Naive B cell (primary cell): ENCODE measurements at regions not wholly inside any gene's neighbourhood (a gene's known extent, or its start where the extent isn't known, plus 50 kb on each side); places are given as distances from the start of the nearest gene placed in this dataset.
A peak's percentile ranks its signal among the peaks of the same experiment; 100 is the strongest.

ENCODE experiments used
- ATAC-seq, 2 donors: fragments of 150-1000 bp; cut with Tn5 transposase; 2 replicates each; pipeline ENCODE4 v1.10.0; 2021; ENCODE audit warnings: low read depth in 2 of 2, mild to moderate bottlenecking in 2 of 2, moderate library complexity in 2 of 2
- DNase-seq: peaks from one replicate; pipeline ENCODE4 v3.0.0; 2022
- H3K27ac Mint-ChIP-seq, 6 donors: one replicate each; pipeline ENCODE4 v1.8.0; 2020 to 2022; ENCODE audit warnings: mild to moderate bottlenecking in 6 of 6, mixed read lengths in 6 of 6, moderate library complexity in 5 of 6, inconsistent platforms in 2 of 6
- H3K27me3 Mint-ChIP-seq, 3 donors: one replicate each; pipeline ENCODE4 v1.8.0; 2021 to 2022; ENCODE audit warnings: mixed read lengths in 3 of 3, mild to moderate bottlenecking in 1 of 3
- H3K36me3 Mint-ChIP-seq, 2 donors: one replicate each; pipeline ENCODE4 v1.8.0; 2020 to 2022; ENCODE audit warnings: mixed read lengths in 2 of 2, inconsistent platforms in 1 of 2, mild to moderate bottlenecking in 1 of 2
- H3K4me1 Mint-ChIP-seq, 3 donors: one replicate each; pipeline ENCODE4 v1.8.0; 2020 to 2022; ENCODE audit warnings: mixed read lengths in 3 of 3, inconsistent platforms in 1 of 3, mild to moderate bottlenecking in 1 of 3, moderate library complexity in 1 of 3
- H3K4me3 Mint-ChIP-seq, 8 donors: one replicate each; pipeline ENCODE4 v1.8.0; 2020 to 2022; ENCODE audit warnings: mild to moderate bottlenecking in 8 of 8, mixed read lengths in 8 of 8, moderate library complexity in 8 of 8, inconsistent platforms in 2 of 8
- H3K9me3 Mint-ChIP-seq, 7 donors: one replicate each; pipeline ENCODE4 v1.8.0; 2020 to 2022; ENCODE audit warnings: mixed read lengths in 7 of 7, mild to moderate bottlenecking in 5 of 7, inconsistent platforms in 2 of 7, moderate library complexity in 1 of 7

GRCh38 chr18:75638776-75639471 lies 211.4 kb upstream of the SMIM21 start:
- no peak for ATAC-seq
- Mint-ChIP-seq H3K36me3 (no peaks in the 10 kb centered on the region), H3K27ac (no peak overlapping the region), H3K4me1 (no peaks in the 10 kb centered on the region), H3K4me3 (no peak overlapping the region), H3K27me3 (no peaks in the 10 kb centered on the region), H3K9me3 (peaks cover 0 to 16% (median 3%) of the 10 kb centered on the region in 7 donors)
- no peak for DNase-seq

DNA sequence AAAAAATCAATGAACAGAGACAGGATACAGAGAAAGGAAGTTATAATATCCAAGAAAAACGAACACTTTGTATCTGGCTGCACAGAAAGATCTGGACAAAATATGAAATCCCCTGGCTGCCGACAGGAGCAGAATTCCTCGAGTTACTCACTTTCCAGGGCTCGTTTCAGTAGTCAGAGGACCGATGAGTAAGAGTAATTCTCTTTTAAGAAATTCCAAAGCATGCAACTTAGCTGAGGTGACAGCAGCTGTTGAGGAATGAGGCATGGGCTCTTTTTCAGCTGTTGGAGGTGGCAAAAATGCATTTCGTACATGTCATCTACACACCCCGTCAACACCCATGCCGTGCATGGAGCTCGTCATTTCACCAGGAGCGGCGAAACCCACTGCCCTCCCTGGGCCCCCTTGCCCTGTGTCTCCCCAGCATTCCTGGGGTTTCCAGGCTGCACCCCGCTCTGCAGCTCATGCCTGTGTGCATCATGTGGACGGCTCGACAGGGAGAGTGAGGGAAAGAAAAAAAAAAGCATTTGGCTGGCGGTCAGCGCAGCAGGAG lies 210.8 kb upstream of the SMIM21 start:
- no peaks in the 10 kb centered on the region for H3K36me3 Mint-ChIP-seq
- no peaks in the 10 kb centered on the region for H3K27me3 Mint-ChIP-seq
- H3K4me1 Mint-ChIP-seq = no peaks in the 10 kb centered on the region
- ATAC-seq = no peak
- DNase-seq = no peak
- no peak overlapping the region for H3K27ac Mint-ChIP-seq
- H3K4me3 Mint-ChIP-seq = peak overlapping the region in 1 of 8 donors; percentile 0
- peaks cover 0 to 16% (median 3%) of the 10 kb centered on the region in 7 donors for H3K9me3 Mint-ChIP-seq

GRCh38 chr18:75635096-75635495 lies 207.6 kb upstream of the SMIM21 start:
- Mint-ChIP-seq H3K9me3 (peaks cover 0 to 7% (median 3%) of the 10 kb centered on the region in 7 donors), H3K4me1 (no peaks in the 10 kb centered on the region), H3K27me3 (peaks cover 0 to 5% (median 0%) of the 10 kb centered on the region in 3 donors), H3K27ac (no peak overlapping the region), H3K36me3 (no peaks in the 10 kb centered on the region), H3K4me3 (no peak overlapping the region)
- no peak for DNase-seq
- no peak for ATAC-seq

DNA sequence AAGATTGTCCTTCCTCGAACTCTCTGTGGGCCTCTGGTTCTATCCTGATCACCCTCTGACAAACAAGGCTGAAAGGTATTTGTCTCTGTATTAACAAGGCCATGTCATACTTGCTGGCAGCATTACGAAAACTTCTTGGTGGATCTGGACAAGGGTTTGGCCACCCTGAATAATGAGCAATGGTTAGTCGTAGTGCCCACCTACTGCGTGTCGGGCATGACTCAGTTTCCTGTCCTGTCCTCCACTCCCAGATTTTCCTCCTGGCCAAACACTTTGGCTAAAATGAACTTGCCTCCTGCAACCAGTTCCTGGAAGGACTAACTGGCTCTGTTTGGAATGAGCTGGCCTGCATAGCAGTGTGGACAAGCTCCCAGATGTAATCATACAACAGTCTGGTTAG lies 198.5 kb upstream of the SMIM21 start:
- Mint-ChIP-seq H3K4me1 (no peaks in the 10 kb centered on the region), H3K27me3 (no peaks in the 10 kb centered on the region), H3K27ac (no peak overlapping the region), H3K9me3 (peaks cover 0 to 8% (median 0%) of the 10 kb centered on the region in 7 donors), H3K36me3 (no peaks in the 10 kb centered on the region), H3K4me3 (peak overlapping the region in 1 of 8 donors; percentile 30)
- ATAC-seq (no peak), DNase-seq (no peak)

GRCh38 chr18:75624869-75625268 lies 197.4 kb upstream of the SMIM21 start:
- Mint-ChIP-seq H3K27ac (no peak overlapping the region), H3K4me1 (no peaks in the 10 kb centered on the region), H3K4me3 (no peak overlapping the region), H3K27me3 (no peaks in the 10 kb centered on the region), H3K36me3 (no peaks in the 10 kb centered on the region), H3K9me3 (peaks cover 0 to 8% (median 5%) of the 10 kb centered on the region in 7 donors)
- ATAC-seq (no peak), DNase-seq (no peak)

DNA sequence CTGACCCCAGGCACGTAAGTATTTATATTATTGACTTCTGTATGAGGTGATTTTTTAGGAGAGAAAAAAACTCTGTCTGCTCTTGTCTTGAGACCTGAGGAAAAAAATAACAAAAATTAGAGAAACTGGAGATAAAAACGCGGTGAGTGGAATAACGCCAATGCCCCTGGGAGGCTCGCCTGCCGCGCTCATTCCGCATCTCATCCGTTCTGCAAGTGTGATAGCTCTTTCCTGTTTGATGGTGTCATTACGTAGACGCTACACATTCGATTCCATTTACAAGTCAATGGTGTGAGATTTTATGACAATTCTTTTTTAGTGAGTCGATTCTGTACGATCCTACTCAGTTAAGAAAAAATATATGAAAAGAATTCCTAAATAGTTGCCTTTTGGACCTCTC lies 194.3 kb upstream of the SMIM21 start:
- H3K36me3 Mint-ChIP-seq = no peaks in the 10 kb centered on the region
- H3K27me3 Mint-ChIP-seq = peaks cover 0 to 2% (median 0%) of the 10 kb centered on the region in 3 donors
- no peak overlapping the region for H3K4me3 Mint-ChIP-seq
- H3K9me3 Mint-ChIP-seq = peaks cover 0 to 12% (median 5%) of the 10 kb centered on the region in 7 donors
- H3K4me1 Mint-ChIP-seq = no peaks in the 10 kb centered on the region
- H3K27ac Mint-ChIP-seq = peak overlapping the region in 1 of 6 donors; percentile 3
- DNase-seq (no peak), ATAC-seq (no peak)

DNA sequence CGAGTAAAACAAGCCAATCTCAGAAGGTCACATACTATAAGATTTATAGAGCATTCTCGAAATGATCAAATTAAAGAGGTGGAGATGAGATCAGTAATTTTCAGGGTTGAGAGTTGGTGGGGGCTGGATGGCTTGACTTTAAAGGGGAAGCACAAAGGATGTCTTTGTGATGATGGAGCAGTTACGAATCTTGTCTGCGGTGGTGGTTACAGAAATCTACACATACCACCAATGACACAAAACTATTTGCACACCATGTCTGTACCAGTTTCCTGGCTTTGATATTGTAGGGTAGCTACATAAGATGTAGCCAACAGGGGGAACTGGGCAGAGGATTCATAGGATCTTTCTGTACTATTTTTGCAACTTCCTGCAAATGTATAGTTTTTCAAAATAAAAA lies 190.6 kb upstream of the SMIM21 start:
- no peak for DNase-seq
- H3K9me3 Mint-ChIP-seq = peaks cover 0 to 9% (median 7%) of the 10 kb centered on the region in 7 donors
- H3K4me1 Mint-ChIP-seq = no peaks in the 10 kb centered on the region
- H3K27me3 Mint-ChIP-seq = peaks cover 0 to 8% (median 0%) of the 10 kb centered on the region in 3 donors
- H3K36me3 Mint-ChIP-seq = no peaks in the 10 kb centered on the region
- no peak overlapping the region for H3K4me3 Mint-ChIP-seq
- H3K27ac Mint-ChIP-seq = no peak overlapping the region
- ATAC-seq = no peak

- no peak overlapping the region for H3K4me3 Mint-ChIP-seq
These were observed 185.0 kb upstream of the SMIM21 start for GRCh38 chr18:75612456-75612855.

DNA sequence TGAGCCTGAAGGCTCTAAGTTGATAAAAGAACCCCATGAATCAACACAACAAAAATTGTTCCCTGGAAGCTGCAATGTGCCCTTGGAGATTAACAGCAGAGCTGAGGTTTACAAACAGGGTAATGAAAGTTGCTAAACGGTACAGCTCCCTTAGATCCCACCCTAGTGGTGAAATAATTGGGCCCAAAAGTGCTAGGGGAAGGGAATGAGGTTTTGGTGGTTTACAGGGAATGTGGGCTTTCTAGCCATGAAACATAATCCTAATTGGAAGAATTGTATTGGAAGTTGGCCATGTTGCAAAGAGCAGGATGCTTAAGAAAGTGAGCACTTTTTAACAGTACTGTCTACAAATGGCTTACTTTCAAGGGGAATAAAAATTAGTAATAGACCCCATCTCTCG lies 180.2 kb upstream of the SMIM21 start:
- DNase-seq (no peak), ATAC-seq (no peak)
- Mint-ChIP-seq H3K27ac (no peak overlapping the region), H3K9me3 (peaks cover 0 to 9% (median 3%) of the 10 kb centered on the region in 7 donors), H3K36me3 (no peaks in the 10 kb centered on the region), H3K4me1 (no peaks in the 10 kb centered on the region), H3K27me3 (peaks cover 0 to 4% (median 0%) of the 10 kb centered on the region in 3 donors), H3K4me3 (no peak overlapping the region)

More at GRCh38 chr18:75612456-75612855, 185.0 kb upstream of the SMIM21 start:
- no peaks in the 10 kb centered on the region for H3K4me1 Mint-ChIP-seq
- peaks cover 0 to 8% (median under 1%) of the 10 kb centered on the region in 3 donors for H3K27me3 Mint-ChIP-seq
- no peak for ATAC-seq
- no peak overlapping the region for H3K27ac Mint-ChIP-seq
- peaks cover 0 to 5% (median 0%) of the 10 kb centered on the region in 7 donors for H3K9me3 Mint-ChIP-seq
- DNase-seq = no peak
- H3K36me3 Mint-ChIP-seq = no peaks in the 10 kb centered on the region

GRCh38 chr18:75592527-75592926 lies 165.0 kb upstream of the SMIM21 start:
- H3K4me3 Mint-ChIP-seq = no peak overlapping the region
- no peak overlapping the region for H3K27ac Mint-ChIP-seq
- H3K4me1 Mint-ChIP-seq = no peaks in the 10 kb centered on the region
- ATAC-seq (no peak), DNase-seq (no peak)
- H3K27me3 Mint-ChIP-seq = no peaks in the 10 kb centered on the region
- H3K36me3 Mint-ChIP-seq = no peaks in the 10 kb centered on the region
- peaks cover 14 to 44% (median 27%) of the 10 kb centered on the region in 7 donors for H3K9me3 Mint-ChIP-seq

GRCh38 chr18:75588412-75588811 lies 160.9 kb upstream of the SMIM21 start:
- Mint-ChIP-seq H3K27ac (no peak overlapping the region), H3K9me3 (peaks cover 12 to 29% (median 21%) of the 10 kb centered on the region in 7 donors), H3K27me3 (no peaks in the 10 kb centered on the region), H3K4me3 (no peak overlapping the region), H3K4me1 (no peaks in the 10 kb centered on the region), H3K36me3 (no peaks in the 10 kb centered on the region)
- DNase-seq (no peak), ATAC-seq (no peak)

- Mint-ChIP-seq H3K4me1 (no peaks in the 10 kb centered on the region), H3K27ac (no peak overlapping the region), H3K36me3 (no peaks in the 10 kb centered on the region), H3K4me3 (no peak overlapping the region), H3K9me3 (peaks cover 4 to 16% (median 9%) of the 10 kb centered on the region in 7 donors), H3K27me3 (no peaks in the 10 kb centered on the region)
- ATAC-seq = no peak
- DNase-seq = no peak
These were observed 159.6 kb upstream of the SMIM21 start for GRCh38 chr18:75587131-75587530.

DNA sequence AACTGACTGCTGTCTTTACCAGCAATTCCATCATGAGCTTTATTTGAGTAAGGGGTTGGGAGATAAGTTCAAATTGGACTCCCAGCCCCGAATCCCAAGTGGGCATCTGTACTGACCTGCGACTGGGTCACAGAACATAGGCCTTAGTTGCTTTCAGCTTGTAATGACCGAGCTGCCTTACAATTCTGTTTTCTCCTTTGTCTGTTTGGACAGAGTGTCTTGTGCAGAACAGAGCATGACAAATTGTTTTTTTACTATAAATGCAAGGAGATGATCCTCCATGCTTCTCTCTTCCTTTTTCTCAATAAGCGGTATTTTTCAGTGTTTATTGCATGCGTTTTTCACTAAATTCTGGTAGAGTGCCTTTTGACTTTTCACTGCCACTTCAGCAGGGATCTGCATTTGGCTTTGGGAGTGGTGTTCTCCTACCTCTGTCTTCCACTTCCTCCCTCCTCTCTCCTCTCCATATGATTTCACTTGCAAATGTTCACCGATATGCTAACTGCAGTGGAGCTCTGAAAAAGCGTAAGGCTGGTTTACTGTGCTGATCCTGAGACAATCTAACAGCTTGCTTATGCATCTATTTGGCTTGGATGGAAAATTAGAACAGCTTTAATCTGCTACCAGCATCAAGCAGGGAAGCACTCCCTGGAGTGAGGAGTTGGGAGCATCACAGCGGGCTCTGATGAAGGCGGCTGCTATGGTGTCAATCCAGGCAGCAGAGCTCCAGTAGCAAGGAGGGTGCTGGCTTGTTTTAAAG lies 158.8 kb upstream of the SMIM21 start:
- no peaks in the 10 kb centered on the region for H3K4me1 Mint-ChIP-seq
- peak overlapping the region in 1 of 6 donors; percentile 25 for H3K27ac Mint-ChIP-seq
- ATAC-seq = no peak
- no peaks in the 10 kb centered on the region for H3K36me3 Mint-ChIP-seq
- H3K9me3 Mint-ChIP-seq = peaks cover 0 to 9% (median 4%) of the 10 kb centered on the region in 7 donors
- DNase-seq = no peak
- no peak overlapping the region for H3K4me3 Mint-ChIP-seq
- H3K27me3 Mint-ChIP-seq = no peaks in the 10 kb centered on the region

DNA sequence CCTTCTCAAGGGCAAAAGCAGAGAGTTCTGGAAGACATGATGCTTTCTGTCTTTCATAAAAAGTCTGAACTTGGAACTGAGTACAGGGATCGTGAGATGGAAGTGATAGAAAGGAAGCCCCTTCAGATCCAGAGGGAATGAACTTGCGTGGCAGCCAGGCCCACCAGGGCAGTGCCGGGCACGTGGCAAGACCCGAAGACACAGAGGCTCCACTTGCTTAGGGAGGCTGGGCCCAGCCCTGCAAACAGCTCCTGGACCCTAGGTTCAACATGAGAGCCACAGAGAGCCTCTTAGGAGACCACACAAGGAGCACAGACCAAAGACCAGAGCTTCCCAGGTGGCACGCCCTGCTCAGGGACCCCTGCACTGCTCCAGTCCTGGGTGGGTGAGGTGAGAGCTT lies 155.4 kb upstream of the SMIM21 start:
- Mint-ChIP-seq H3K9me3 (peaks cover 0 to 6% (median 0%) of the 10 kb centered on the region in 7 donors), H3K27ac (no peak overlapping the region), H3K4me3 (no peak overlapping the region), H3K27me3 (no peaks in the 10 kb centered on the region), H3K4me1 (no peaks in the 10 kb centered on the region), H3K36me3 (no peaks in the 10 kb centered on the region)
- no peak for DNase-seq
- no peak for ATAC-seq
